IMR-90 (cell line): ENCODE measurements at regions not wholly inside any gene's neighbourhood (a gene's known extent, or its start where the extent isn't known, plus 50 kb on each side); places are given as distances from the start of the nearest gene placed in this dataset.

Experiments used
- BHLHE40 ChIP-seq: fragments of 150-350 bp; IDR thresholded peaks from 2 replicates; pipeline ENCODE4 v1.6.1; 2016; ENCODE audit warnings: mild to moderate bottlenecking, low read depth, low read length
- CEBPB ChIP-seq: IDR thresholded peaks from 2 replicates; pipeline ENCODE4 v1.6.1; 2012; ENCODE audit warnings: low read depth, low read length, improper control_type of control experiment
- CHD1 ChIP-seq: IDR thresholded peaks from 2 replicates; pipeline ENCODE4 v1.6.1; 2012; ENCODE audit warnings: low read depth, low read length, improper control_type of control experiment
- FOS ChIP-seq: fragments of 150-350 bp; IDR thresholded peaks from 2 replicates; pipeline ENCODE4 v1.6.1; 2016; ENCODE audit warnings: low read depth, low read length
- MAFK ChIP-seq: IDR thresholded peaks from 2 replicates; pipeline ENCODE4 v1.6.1; 2012; ENCODE audit warnings: low read depth, low read length, improper control_type of control experiment
- MAZ ChIP-seq: IDR thresholded peaks from 2 replicates; pipeline ENCODE4 v1.6.1; 2012; ENCODE audit warnings: low read depth, mild to moderate bottlenecking, low read length, improper control_type of control experiment, moderate library complexity, borderline replicate concordance
- MXI1 ChIP-seq: IDR thresholded peaks from 2 replicates; pipeline ENCODE4 v1.6.1; 2012; ENCODE audit warnings: low read depth, mild to moderate bottlenecking, low read length, moderate library complexity, borderline replicate concordance
- NFE2L2 ChIP-seq: fragments of 150-350 bp; IDR thresholded peaks from 2 replicates; pipeline ENCODE4 v1.6.1; 2016; ENCODE audit warnings: low read depth, mild to moderate bottlenecking, low read length
- POLR2A ChIP-seq: IDR thresholded peaks from 2 replicates; pipeline ENCODE4 v1.6.1; 2012; ENCODE audit warnings: mild to moderate bottlenecking, low read depth, low read length
- RAD21 ChIP-seq: IDR thresholded peaks from 2 replicates; pipeline ENCODE4 v1.6.1; 2012; ENCODE audit warnings: low read length, improper control_type of control experiment
- RCOR1 ChIP-seq: IDR thresholded peaks from 2 replicates; pipeline ENCODE4 v1.6.1; 2012; ENCODE audit warnings: mild to moderate bottlenecking, low read length, improper control_type of control experiment; ENCODE audit not compliant: insufficient replicate concordance
- TF ChIP-seq, protein P1 (sequence below): conservative IDR thresholded peaks from 2 replicates; pipeline ENCODE4 v1.5.1; 2012; ENCODE audit warnings: mild to moderate bottlenecking, low read depth, low read length, improper control_type of control experiment
- TF ChIP-seq, protein P2 (sequence below): fragments of 150-350 bp; IDR thresholded peaks from 2 replicates; pipeline ENCODE4 v1.6.1; 2017; ENCODE audit warnings: mild to moderate bottlenecking, antibody characterized with exemption, low read length, low read depth

DNA sequence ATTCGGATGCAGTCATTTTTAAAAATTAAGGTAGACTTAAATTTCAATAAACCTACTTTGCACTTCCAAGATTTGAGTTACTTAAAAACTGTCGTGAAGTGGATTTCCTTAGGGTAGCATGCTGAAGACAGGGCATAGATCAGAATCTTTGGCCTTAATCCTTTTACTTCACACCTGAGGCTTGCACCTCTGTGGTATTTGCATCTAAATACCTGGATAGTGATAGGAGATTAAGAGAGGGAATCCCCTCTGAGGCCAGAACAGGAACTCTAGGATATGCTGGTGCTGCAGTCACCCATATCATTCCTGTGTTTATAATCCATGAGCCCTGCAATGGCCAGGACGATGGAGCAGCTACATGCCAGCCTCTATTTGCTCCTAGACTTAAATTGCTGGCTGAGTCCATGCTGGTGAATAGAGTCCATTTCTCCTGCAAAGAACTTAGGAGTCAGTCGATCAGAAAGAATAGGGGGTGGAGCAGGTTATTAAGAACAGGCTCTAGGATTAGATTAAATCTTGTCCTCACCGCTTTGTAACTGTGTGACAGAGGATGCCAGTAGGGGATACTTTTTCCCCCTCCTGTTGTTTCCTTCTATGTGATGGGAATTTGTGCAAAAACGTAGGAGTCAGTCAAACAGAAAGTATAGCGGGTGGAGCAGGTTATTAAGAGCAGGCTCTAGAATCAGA lies 333.6 kb downstream of the DUSP10 start:
- TF ChIP-seq, protein P1, sequence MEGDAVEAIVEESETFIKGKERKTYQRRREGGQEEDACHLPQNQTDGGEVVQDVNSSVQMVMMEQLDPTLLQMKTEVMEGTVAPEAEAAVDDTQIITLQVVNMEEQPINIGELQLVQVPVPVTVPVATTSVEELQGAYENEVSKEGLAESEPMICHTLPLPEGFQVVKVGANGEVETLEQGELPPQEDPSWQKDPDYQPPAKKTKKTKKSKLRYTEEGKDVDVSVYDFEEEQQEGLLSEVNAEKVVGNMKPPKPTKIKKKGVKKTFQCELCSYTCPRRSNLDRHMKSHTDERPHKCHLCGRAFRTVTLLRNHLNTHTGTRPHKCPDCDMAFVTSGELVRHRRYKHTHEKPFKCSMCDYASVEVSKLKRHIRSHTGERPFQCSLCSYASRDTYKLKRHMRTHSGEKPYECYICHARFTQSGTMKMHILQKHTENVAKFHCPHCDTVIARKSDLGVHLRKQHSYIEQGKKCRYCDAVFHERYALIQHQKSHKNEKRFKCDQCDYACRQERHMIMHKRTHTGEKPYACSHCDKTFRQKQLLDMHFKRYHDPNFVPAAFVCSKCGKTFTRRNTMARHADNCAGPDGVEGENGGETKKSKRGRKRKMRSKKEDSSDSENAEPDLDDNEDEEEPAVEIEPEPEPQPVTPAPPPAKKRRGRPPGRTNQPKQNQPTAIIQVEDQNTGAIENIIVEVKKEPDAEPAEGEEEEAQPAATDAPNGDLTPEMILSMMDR, result no peak
- TF ChIP-seq POLR2A (no peak), RAD21 (no peak), CHD1 (no peak), MAFK (no peak), MAZ (no peak), CEBPB (no peak), MXI1 (no peak), RCOR1 (no peak), FOS (no peak), NFE2L2 (no peak), BHLHE40 (no peak)
- TF ChIP-seq, protein P2, sequence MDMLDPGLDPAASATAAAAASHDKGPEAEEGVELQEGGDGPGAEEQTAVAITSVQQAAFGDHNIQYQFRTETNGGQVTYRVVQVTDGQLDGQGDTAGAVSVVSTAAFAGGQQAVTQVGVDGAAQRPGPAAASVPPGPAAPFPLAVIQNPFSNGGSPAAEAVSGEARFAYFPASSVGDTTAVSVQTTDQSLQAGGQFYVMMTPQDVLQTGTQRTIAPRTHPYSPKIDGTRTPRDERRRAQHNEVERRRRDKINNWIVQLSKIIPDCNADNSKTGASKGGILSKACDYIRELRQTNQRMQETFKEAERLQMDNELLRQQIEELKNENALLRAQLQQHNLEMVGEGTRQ, result no peak
